RKO (cell line): ENCODE measurements at regions not wholly inside any gene's neighbourhood (a gene's known extent, or its start where the extent isn't known, plus 50 kb on each side); places are given as distances from the start of the nearest gene placed in this dataset.

ENCODE experiments used
- DNase-seq: peaks from one replicate; pipeline ENCODE4 v3.0.0-alpha.2; 2016; ENCODE audit warnings: low spot score

DNA sequence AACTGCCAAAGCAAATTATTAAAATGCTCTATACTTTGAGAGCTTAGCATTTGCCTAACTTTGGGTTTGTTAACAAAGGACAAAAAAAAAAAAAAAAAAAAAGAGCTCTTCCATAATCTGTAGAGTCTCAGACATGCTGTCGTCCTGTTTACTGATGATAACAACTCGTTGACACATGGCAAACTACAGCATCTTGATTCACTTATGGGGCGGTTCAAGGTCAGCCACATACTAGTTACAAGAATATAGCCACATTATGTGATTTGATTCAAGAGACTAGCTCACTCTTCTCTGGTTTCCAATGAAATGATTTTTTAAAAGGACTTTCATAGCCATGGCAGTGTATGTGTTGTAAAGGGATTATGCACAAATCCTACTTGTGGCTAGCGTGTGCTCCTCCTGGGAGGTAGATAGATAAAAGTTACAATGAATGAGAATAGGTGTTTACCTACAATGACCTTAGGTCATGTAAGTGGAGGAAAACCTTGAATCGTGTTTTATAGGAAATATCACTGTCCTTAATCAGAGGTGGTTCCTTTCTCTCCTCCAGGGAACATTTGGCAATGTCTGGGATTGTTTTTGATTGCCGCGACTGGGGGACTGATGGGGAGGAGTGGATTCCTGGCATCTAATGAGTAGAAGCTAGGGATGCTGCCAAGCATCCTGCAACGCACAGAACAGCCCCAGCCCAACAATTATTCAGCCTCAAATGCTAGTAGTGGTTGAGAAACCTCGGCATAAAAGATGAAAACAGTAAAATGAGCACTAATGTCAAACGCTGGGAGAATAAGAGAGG is 969.2 kb upstream of the SLC35B3 start:
- DNase-seq, result no peak

DNA sequence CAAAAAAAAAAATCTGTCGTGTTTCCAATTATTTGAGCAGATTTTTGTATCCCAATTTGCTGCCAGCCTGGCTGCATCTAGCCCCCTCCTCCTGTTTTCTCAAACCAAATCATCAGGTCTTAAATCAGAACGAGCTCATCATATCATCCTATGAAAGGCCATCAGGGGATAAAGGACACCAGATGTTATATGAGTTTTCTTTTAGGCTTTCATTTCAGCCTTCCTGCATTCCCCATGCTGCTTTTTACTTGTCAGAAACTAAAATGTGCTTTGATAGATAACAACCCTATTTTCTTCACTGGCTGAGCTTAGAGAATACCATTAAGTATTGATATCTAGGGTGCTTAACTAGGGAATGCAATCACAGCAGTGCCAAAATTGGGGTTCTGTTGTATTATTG is 968.4 kb upstream of the SLC35B3 start:
- no peak for DNase-seq

DNA sequence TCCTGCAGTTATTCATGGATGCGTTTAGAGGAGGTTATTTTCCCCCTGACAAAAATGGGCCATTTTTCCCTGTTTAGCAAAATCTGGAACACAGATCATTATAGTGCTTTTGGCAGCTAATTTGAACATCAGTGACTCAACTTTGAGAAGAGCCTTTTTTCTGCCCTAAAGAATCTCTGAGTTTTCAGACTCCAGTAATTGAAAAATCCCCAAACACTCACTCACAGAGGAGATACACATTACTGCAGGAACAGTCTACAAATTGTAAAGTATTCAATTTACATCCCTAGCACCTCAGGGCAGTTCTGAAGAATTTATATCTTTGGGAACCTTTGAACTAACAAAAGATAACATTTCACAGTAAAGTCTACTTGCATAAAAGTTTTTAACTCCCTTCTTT is 966.6 kb upstream of the SLC35B3 start:
- DNase-seq, result no peak

DNA sequence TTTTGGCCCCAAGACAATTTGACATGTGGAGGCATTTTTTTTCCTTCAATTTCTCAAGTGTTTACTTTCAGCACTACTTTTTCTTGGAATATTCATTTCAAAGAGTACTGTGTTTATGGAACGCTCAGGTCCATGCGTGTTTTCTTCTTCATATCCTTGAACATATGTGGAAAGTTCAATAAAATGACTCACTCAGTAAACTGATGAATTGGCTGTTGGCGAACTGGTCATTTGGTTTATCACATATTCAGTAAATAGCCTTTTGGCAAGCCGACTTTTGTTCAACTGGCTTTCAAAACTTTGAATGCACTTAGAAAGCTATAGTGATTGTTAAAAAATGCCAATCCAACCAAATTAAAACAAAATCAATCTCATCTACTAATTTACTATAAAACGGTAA is 964.6 kb upstream of the SLC35B3 start:
- DNase-seq, result no peak

DNA sequence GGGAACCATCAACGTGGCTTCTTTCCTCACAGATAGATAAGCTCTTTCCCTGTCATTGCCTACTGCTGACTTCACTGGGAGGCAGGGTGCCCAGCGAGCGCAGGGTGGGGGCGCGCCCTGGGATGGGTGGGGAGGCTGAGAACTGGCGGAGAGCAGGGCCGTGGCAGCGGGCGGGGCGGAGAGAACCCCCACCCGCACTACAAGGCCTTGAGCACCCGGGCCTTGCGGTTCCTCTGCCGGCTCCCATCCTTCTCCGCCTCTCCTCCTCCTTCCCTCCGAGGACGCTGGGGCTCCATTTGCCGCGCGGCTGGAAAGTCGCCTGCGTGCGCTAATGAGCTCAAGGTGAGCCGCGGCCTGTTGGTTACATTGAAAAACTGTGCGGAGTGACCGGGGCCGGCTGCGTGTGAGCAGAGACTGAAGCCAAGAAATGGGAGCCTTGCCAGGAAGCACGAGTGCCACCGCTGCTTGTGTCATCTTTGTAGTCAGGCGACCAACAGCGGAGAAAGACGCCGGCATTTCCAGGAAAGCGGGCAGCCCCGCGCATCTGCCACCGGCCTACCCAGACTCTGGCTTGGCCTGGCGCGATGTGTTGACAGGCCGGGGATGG is 963.5 kb upstream of the SLC35B3 start:
- no peak for DNase-seq

DNA sequence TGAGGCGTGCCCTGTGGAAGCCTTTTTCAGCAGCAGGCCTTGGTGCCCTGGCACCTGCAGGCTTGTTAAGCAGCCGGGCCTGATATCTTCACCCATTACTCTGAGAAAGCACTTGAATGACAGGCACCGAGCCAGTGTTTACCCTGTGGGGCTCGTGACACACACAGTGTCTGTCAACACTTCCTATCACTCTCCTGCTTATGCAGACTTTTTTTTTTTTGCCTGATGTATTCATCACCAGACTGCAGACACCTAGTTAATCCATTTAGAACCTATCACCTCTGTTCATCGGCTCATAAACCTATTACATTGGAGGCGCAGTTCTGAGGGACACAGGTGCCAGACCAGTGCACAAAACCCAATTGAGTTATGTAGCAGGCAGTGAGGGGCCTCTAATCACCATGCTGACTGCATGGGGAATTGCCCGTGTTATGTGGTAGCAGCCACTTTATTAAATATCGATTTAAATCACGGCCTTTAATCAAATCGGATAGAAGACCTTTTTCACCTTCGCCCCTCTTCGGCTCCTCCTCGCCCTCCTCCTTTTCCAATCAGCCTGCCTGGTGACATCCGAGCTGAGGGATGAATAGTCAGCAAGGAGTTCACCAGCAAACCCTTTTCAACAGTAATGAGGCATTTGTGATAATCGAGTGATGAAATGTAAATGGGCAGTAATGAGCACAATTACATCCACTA is 962.9 kb upstream of the SLC35B3 start:
- no peak for DNase-seq

DNA sequence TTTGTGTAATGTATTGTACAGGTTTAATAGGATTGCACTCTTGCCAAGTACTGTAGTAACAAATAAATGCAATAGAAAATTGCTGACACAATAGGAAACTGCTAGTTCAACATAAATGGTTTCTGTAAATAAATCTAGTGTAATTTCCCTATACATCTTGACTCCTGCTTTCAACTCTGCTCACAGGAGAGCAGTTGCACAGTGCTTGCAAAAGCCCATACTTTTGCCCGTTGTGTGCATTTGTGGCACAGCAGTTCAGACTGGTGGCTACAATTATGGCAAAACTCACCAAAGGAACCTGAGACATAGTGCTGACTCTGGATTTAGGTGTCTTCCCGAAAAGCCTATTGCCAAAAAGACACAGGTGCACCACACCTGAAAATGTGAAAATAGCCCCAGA is 953.3 kb upstream of the SLC35B3 start:
- DNase-seq, result no peak

DNA sequence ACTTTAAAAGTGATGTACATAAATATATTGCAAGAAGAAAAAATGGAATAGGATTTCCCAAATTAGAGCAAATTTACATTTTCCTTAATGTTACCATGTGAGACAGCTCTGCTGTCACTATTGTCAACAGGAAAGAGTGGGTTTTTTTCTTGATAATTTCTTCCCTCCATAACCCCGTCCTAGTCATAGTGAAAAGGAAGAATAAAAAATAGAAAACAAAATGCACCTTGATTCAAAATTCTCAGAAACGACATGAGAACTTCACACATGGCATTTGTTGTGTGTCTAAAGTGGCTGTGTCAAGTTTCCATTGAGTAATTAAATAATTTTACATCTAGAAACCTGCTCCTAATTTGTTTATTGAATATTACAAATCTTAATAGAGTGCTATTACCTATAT is 945.2 kb upstream of the SLC35B3 start:
- DNase-seq, result no peak

DNA sequence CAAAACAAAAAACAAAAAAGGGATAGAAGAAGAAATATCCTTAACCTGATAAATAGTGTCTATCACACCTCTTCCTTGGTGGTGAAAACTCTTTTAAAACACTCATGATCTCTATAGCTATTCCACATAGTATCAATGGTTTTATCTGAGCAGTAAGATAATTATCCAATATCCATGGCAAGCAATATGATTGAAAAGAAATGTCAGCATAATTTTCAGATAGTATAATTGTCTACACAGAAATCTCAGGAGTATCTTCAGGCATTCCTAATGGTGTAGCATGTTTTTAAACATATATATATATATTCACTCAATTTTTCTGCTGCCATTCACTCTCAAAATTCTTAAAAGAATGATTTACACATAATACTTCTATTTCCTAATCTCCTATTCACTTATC is 938.0 kb upstream of the SLC35B3 start:
- no peak for DNase-seq

DNA sequence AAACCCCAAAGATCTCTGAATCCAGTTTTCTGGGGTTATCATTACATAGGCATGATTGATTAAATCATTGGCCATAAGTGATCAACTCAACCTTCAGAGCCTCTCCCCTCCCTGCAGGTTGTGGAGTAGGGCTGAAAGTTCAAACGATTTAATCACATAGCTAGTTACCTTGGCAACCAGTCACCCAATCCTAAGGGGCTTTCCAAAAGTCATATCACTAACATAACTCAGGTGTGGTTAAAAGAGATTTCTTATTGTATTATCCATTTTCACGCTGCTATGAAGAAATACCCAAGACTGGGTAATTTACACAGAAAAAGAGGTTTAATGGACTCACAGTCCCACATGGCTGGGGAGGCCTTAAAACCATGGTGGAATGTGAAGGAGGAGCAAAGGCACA is 935.1 kb upstream of the SLC35B3 start:
- DNase-seq, result no peak

DNA sequence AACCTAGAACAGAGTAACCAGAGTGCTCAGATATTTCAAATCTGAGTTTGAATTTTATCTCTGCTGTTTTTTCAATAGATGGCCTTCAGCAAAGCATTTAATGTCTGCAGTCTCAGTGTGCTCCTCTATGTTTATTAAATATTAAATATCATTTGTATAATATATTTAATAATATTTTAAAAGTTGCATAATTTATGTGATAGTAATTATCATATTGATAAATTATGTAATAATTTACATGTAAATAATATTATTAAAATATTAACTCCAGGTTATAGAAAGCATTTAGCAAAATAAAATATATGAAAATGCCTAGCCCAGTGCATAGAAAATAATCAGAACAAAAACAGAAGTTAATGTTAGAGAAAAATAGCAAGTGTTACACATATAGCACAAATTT is 930.0 kb upstream of the SLC35B3 start:
- no peak for DNase-seq

DNA sequence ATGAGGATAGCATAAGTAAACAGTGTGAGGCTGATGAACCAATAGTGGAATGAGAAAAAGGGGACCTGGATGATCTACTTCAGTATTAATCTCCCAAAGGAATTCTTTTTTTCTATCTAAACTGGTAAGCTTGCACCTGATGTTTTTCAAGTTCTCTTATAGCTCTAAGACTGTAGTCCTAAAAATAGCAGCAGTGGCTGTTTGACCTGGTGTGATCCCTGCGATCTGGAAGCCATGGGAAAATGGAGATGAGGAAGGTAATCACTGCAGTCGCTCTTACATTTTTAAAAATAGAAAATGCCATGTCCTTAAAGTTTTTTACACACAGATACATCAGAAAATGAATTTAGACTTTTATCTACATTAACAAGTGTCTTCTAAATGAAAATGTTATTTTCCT is 926.4 kb upstream of the SLC35B3 start:
- DNase-seq, result no peak

DNA sequence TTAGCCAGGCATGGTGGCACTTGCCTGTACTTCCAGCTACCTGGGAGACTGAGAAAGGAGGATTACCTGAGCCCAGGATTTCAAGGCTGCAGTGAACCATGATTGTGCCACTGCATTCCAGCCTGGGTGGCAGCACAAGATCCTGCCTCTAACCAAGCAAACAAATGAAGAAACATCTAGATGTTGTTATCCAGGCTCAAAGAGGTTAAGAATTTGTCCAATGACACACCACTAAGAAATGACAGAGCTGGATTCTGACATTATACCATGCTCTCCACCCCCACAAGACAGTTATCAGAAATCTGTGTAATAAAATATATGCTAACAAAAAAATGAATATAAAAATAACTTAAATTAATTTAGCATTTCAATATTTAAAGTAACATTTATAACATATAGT is 925.5 kb upstream of the SLC35B3 start:
- DNase-seq, result no peak

DNA sequence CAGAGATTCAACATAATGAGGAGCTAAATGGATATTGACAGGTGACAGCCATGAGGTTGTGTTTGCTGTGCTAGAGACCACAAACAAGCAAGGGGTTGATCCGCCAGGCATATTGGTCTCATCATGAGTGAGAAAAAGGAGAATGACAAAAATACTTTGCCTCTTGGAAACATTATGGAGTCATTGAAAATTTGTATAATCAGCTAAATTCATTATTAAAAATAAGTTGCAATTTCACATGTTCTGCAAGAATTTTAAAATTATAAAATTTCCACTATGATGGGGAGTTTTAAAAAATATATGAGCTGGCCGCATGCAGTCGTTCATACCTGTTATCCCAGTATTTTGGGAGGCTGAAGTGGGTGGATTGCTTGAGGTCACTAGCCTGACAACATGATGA is 912.3 kb upstream of the SLC35B3 start:
- DNase-seq, result no peak

DNA sequence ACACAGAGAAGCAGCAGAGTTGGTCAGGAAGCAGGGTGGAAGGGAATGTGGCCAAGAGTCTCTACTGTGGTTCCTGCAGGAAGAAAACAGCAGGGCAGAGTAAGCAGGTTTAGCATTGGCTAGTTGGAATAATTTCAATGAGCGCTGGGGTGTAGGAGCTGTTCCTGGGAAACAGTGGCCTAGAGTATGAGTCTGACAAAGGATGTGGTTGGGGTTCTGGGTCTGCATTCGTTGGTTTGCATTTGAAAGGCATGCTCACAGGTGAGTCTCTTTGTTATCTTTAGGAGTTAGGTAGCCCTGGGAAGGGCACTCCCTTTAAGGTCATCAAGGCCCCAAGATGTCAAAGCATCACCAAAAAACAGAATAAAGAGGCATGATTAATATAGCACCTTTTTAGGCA is 911.6 kb upstream of the SLC35B3 start:
- DNase-seq, result no peak

DNA sequence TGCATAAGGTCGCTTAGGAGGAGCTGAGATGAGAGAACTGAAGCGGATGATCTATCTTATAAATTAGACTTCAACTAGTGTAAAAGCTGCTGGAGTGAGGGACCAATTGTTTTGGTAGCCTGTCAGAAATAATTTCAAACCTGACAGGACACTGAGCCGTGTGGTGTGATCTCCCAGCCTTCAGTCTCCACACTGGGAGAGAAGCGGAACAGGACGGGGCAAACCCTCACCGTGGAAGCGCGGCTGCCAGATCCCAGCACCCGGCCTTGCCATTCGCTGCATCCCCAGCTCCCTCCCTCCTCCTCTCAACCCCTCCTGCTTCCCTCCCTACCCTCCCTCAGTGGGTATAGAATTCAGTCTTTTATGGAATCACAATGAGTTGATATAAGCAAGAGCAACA is 900.1 kb upstream of the SLC35B3 start:
- no peak for DNase-seq

DNA sequence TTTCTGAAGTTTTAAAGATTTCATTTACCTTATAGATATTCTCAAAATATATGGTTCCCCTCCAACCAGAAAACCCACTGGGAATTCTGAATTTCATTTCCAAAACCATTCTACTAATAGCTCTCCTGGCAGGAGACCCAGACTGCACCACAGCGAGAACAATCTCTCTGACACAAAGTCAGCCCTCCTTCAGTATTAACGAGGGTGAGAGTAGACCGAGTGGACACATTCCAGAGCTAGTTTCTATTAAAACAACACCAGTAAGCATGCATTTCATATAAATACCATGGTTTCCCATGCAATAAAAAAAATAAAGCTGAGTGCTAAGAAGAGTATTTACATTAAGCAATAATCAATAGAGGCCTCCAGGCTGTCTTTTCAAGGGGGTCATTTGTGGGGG is 899.6 kb upstream of the SLC35B3 start:
- no peak for DNase-seq

DNA sequence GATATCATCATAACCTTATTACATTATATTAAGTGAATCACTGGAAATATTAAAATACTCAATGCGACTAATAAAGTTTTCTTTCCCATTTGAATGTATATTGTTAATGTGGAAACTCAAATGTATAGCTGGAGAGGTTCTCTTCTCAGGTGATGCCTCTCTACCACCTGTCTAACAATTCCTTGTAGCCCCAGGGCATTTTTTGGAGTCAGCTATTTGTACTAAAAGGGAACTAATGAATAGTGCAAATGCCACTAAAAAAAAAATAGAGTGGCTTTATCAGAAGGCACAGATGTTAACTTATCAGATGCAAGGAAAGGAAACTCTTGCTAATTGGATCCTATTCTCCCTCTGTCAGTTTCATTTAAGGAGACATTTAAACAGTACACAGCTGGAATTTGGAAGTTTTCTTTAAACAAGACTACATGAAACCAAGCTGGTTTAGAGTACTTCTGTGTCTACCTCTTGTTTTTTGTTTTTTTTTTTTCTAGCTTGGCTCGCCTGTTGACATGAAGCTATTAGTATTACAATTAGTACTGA is 897.0 kb upstream of the SLC35B3 start:
- DNase-seq, result no peak

DNA sequence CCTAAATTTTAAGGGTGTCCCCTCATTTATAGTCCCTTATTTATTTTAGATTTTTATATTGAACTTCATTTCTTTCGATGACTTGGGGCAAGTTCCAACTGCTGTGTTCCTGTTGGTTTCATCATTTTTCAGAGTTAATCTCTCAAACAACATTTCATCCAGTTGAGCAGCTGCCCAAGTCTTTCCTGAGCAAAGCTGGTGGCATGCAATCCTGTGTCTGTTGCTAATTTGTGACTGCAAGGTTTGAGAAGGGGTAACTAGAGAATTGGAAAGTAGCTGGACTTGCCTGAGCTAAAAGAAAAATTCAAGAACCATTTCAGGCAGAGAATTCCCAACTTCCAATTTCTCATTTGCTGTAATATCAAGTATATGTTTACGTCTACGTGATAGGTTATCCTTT is 881.5 kb upstream of the SLC35B3 start:
- no peak for DNase-seq

DNA sequence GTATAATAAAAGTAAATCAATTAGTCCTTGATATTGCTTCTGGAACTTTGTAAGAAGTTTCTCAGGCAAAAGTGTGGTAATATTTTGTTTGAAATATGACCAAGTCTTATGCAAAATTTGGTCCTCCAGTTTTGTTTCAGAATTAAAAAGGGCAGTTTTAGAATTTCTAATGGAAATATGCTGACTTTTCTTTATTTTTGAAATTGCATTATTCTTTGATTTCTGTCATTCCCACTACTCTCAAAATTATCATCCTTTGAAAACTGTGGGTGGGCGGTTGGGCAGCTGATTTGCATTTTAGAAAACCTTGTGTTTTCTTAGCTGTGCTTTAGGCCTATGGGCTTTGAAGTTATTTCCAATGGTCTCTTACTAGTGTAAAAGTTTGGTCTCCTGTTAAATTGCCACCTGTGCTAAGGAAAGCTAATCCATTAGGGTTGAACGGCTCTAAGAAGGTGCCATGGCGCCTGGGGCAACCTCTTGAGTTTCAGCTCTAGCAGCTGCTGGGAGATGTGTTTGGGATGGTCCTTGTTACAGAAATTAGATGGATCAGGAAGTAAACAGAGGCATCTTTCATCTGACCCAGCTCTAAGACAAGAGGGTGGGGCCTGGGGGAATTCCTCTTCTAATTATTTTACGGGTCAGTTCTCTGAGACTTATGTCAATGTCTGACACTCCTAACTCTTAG is 880.8 kb upstream of the SLC35B3 start:
- no peak for DNase-seq

DNA sequence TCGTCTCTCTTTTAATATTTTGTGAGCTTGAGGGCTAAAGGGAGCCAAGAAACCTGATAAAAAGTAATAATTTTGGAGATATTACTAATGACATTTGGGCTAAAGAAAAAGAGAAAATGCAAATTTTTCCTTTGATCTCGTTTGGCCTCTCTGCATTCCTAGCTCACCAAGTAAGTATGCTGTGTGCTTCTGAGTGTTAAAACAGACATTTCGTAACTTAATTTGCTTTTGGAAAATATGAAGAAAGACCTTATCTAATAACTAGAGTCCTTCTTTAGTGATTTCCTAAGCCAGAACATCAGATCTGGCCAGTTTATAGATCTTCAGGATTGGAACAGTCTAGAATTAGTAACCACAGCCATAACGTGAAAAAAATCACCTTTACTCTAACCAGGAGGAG is 872.9 kb upstream of the SLC35B3 start:
- DNase-seq, result no peak

DNA sequence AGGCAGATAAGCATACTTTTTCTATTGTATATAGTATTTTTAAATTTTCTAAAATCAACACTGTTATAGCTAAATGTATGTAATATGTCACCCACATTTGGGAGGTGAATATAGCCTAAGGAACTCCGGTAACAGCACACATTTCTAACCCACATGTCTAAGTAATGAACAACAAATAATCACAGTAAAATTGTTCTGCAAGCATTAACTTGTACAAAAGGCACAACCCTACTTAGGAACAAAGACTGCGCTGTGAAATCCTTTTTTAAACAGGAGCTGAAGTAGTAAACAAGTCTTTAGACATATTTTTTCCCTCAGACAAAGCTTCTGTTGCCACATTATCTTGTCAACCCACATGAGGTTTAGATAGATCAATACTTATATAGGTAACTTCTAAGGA is 872.4 kb upstream of the SLC35B3 start:
- no peak for DNase-seq

DNA sequence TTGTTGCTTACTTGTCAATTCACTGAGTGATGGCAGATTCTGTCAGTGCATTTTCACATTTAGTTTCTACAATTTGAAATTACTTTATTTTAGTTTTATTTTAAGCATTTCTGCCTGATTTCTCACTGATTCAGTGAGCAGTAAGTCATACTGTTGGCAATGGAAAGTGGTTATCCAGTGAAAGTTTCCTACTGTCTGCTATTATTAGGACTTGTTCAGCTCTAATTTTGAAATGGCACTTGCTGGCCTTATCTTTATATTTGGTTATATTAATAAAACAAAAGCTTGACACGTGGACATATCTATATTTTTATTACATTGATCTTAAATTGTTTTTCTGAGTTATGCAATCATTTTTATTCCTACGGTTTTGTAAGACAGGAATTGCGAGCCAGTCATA is 871.8 kb upstream of the SLC35B3 start:
- DNase-seq, result no peak
